Spleen (tissue), 7 donors: ENCODE measurements at regions not wholly inside any gene's neighbourhood (a gene's known extent, or its start where the extent isn't known, plus 50 kb on each side); places are given as distances from the start of the nearest gene placed in this dataset.

Experiments
- CTCF ChIP-seq, 11 experiments: fragments of 200-600 bp in 7 of 11; fragments of 450-650 bp in 4 of 11; sonication (generic) in 4 of 11; IDR thresholded peaks in 8 of 11; conservative IDR thresholded peaks in 3 of 11; 1 replicate in 7 of 11; 2 replicates in 4 of 11; pipeline versions ENCODE4 v1.4.0 to v1.8.0; 2016 to 2021; ENCODE audit warnings: antibody characterized with exemption in 11 of 11, inconsistent platforms in 4 of 11, mild to moderate bottlenecking in 1 of 11
- POLR2A ChIP-seq, 3 donors: fragments of 450-650 bp; IDR thresholded peaks; one replicate each; pipeline ENCODE4 v1.5.1; 2017; ENCODE audit warnings: antibody characterized with exemption in 3 of 3, mild to moderate bottlenecking in 1 of 3
- POLR2AphosphoS5 ChIP-seq, 3 donors: sonication (generic); formaldehyde crosslinking; IDR thresholded peaks; one replicate each; pipeline ENCODE4 v1.5.1; 2017; ENCODE audit warnings: antibody characterized with exemption in 3 of 3
- donor health status: DM: no; HTN: no; CAD: no; lungs with moderate emphysema.
- donor health status: DM: no; HTN: no; CAD: no.
- donor health status: DM: no; HTN: no; CAD: no.

- no peak for TF ChIP-seq POLR2A (IDR thresholded peaks at IDR 0.05)
- no peak for TF ChIP-seq CTCF (IDR thresholded peaks at IDR 0.05 in 8 of 11, conservative IDR thresholded peaks at IDR 0.05 in 3 of 11)
- no peak for TF ChIP-seq POLR2AphosphoS5 (IDR thresholded peaks at IDR 0.05)
Observed at GRCh38 chr12:59459966-59460660, 135.7 kb upstream of the SLC16A7 start.
